GM21619 (cell line): ENCODE measurements at regions not wholly inside any gene's neighbourhood (a gene's known extent, or its start where the extent isn't known, plus 50 kb on each side); places are given as distances from the start of the nearest gene placed in this dataset.

ENCODE experiments used
- ATAC-seq: cut with Tn5 transposase; IDR thresholded peaks from one replicate; pipeline ENCODE4 v1.9.1; 2021; ENCODE audit not compliant: unreplicated experiment

DNA sequence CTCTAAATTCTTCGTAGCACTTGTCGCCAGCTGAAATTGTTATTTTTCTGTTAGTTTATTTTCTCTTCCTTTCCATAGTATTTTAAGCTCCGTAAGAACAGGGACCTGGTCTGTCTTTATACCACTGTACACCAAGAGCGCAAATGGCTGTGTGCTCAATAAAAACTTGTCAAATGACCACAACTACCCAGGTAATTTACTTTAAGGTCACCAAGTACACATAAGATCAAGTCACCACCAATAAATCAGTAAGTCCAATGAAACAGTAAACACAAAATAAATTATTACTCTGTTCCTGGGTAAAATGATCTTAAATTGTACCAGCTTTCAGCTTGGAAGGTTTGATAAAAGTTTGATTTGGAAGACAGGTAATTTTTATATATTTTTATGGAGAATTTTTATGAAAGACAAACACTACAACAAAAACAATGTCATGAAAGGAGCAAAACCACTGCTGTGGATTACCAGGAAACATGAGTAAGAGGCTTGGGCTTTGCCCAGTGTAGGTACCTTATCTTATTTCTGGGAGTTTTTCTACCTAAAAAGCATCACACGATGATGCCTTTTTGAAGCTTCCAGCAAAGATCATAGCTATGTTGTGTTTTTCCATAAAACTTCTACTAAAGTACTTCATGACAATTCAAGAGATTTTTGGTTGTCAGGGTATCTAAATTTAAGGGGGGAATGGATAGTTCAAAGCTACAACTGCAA lies 406.8 kb downstream of the SHQ1 start:
- no peak for ATAC-seq

DNA sequence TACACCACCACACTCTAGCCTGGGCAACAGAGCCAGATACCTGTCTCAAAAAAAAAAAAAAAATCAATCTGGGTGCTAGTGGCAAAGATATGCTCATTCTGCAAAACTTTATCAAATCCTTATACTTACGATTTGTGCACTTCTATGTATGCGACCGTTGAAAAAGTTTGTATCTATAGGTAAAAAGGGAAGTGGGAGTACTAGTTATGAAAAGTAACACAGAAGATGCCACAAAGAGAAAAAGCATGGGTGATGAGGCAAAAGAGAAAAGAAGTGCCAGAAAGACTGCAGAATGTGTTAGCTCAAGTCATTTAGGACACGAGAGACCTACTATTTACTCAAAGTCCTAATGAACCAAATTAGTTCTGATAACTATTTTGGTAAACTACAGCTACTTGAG lies 407.8 kb downstream of the SHQ1 start:
- no peak for ATAC-seq

- ATAC-seq: peak; percentile 78
Observed at GRCh38 chr3:72439321-72440183, 408.7 kb downstream of the SHQ1 start.

- ATAC-seq: no peak
Observed at GRCh38 chr3:72437661-72438406, 410.4 kb downstream of the SHQ1 start.

- no peak for ATAC-seq
Observed at GRCh38 chr3:72436863-72437592, 411.2 kb downstream of the SHQ1 start.

GRCh38 chr3:72434296-72434695 lies 413.9 kb downstream of the SHQ1 start:
- ATAC-seq: no peak

- no peak for ATAC-seq
Observed at GRCh38 chr3:72432246-72432645, 416.0 kb downstream of the SHQ1 start.

- no peak for ATAC-seq
Observed at GRCh38 chr3:72429589-72430353, 418.5 kb downstream of the SHQ1 start.

- ATAC-seq: no peak
Observed at GRCh38 chr3:72428803-72429202, 419.4 kb downstream of the SHQ1 start.

- no peak for ATAC-seq
Observed at GRCh38 chr3:72427624-72428023, 420.6 kb downstream of the SHQ1 start.

GRCh38 chr3:72426618-72427397 lies 421.4 kb downstream of the SHQ1 start:
- peak; percentile 63 for ATAC-seq

DNA sequence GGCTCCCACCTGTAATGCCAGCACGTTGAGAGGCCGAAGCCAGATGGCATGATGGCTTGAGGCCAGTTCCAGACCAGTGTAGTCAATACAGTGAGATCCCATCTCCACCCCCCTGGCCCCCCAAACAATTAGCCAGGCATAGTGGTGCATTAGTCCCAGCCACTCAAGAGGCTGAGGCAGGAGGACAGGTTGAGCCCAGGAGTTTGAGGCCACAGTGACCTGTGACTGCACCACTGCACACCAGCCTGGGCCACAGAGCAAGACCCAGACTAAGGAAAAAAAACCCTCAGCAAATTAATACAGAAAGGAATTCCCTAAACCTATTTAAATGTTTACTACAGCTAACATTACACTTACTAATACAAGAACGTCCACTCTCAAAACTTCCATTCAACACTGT lies 424.6 kb downstream of the SHQ1 start:
- ATAC-seq: no peak

DNA sequence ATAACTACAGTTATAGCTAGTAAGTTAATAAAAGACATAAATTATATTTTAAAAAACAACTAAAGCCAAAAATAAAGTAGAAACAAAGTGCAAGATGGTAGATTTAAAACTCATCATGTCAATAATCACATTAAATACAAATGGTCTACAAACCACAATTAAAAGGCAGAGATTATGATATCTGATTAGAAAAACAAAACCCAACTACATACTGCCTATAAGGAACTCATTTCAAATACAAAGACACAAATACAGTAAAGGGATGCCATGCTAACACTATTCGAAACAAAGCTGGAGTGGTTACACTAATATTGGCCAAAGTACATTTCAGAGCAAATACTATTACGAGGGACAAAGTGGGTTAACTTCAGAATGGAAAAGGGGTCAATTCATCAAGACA lies 426.5 kb downstream of the SHQ1 start:
- no peak for ATAC-seq

GRCh38 chr3:72421126-72421525 lies 427.1 kb downstream of the SHQ1 start:
- no peak for ATAC-seq

DNA sequence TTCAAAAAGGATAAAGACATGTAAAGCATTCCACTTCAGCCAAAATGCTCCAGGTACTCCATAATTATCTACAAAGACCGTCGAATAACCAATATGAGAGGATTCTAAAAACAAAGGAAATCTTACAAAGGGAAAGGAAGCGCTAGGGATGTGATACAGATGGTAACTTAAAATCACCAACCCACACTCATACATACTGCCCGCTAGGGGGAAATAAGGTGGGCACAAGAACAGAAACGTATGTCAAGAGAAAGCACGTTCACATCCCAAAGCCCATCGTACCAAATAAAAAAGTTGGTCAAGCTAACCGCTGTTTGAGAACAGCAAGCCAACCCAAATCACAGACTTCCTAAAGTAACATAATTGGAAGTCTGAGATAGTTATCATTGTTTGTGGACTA lies 429.4 kb downstream of the SHQ1 start:
- no peak for ATAC-seq

DNA sequence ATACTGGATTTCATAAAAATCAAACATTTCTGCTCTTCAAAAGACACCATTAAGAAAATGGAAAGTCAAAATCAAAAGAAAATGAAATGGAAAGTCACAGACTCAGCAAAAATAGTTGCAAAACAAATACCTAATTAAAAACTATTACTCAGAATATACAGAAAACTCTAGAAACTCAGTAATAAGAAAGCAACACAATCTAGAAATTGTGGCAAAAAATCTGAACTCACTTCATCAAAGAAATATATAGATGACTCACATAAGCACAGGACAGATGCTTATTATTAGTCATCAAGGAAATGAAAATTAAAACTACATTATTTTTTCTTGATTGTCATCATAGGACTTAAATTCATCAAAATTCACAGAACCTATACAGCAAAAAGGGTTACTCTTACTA lies 430.0 kb downstream of the SHQ1 start:
- no peak for ATAC-seq

DNA sequence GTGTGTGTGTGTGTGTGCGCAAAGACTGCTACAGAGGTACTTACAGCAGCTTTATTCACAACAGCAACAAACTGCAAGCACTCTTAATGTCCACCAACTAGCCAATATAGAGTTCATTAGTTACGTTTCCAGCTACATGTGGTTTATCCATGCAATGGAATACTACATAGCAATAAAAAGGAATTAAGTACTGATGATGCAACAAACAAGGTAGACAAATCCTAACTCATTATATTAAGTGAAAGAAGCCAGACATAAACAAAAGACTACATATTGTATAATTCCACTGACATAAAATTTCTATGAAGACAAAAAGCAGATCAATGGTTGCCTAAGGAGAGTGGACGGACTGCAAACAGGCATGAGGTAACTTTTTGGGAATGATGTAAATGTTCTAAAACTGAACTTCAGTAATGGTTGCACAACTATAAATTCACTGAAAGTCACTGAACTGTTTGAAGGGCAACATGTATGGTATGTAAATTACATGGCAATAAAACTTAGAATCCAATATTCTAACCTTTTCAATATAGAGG lies 433.7 kb downstream of the SHQ1 start:
- no peak for ATAC-seq

GRCh38 chr3:72413228-72413627 lies 435.0 kb downstream of the SHQ1 start:
- ATAC-seq: no peak

DNA sequence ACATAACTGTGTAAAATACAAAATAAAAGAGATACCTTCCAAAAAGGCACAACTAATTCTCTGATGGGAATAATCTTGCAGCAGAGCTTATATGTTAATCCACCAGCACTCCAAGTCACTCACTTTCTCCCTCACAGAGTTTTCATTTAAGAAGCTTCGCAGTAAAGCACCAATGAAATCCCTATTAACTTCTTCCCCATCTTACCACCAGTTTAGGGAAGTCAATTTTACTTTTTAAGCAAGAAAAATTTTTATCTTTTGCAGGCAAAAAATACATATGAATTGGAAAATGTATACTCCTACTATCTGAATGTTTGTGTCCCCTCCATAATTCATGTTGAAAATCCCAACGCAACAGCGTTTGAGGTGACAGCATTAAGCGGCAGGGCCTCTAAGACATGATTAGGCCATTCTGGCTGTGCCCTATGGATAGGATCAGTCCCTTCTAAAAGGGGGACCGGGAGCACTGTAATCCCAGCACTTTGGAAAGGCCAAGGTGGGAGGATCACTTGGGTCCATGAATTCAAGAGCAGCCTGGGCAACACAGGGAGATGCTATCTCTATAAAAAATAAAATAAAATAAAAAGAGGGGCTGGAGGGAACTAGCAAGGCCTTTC lies 435.8 kb downstream of the SHQ1 start:
- ATAC-seq: no peak
